H1 (cell line): ENCODE measurements at regions not wholly inside any gene's neighbourhood (a gene's known extent, or its start where the extent isn't known, plus 50 kb on each side); places are given as distances from the start of the nearest gene placed in this dataset.
A peak's percentile ranks its signal among the peaks of the same experiment; 100 is the strongest.

Experiments used
- CTCF ChIA-PET: fragments of 300-600 bp; sonication (Branson Sonifier 250); formaldehyde crosslinking; loops from one replicate; lab custom pipeline; 2021; ENCODE audit not compliant: partially characterized antibody; lab: Charles Lee
- POLR2A ChIA-PET: fragments of 300-600 bp; sonication (Branson Sonifier 250); formaldehyde crosslinking; loops from one replicate; lab custom pipeline; 2021; ENCODE audit warnings: inconsistent platforms; ENCODE audit not compliant: partially characterized antibody; lab: Charles Lee
- DNase-seq, 2 experiments: peaks; one replicate each; pipeline versions ENCODE4 v3.0.0 to v3.0.0-alpha.2; 2010 to 2022; ENCODE audit warnings: low spot score in 2 of 2, low read depth in 1 of 2, mixed read lengths in 1 of 2
- FAIRE-seq: peaks from 2 replicates; lab custom pipeline; 2011; peaks lifted over from hg19 to GRCh38; lab: Jason Lieb, UNC
- H2AFZ ChIP-seq: 2 replicates; pipeline ENCODE4 v1.8.1; 2012; ENCODE audit warnings: low read length, inconsistent platforms
- H2AK5ac ChIP-seq: 2 replicates; pipeline ENCODE4 v1.6.1; 2013; ENCODE audit warnings: low read depth, low read length
- H2BK120ac ChIP-seq: replicated peaks from 2 replicates; pipeline ENCODE3; 2013; ENCODE audit warnings: low read depth, low read length, inconsistent platforms
- H2BK12ac ChIP-seq: 2 replicates; pipeline ENCODE4 v1.6.1; 2013; ENCODE audit warnings: low read depth, low read length
- H2BK15ac ChIP-seq: 2 replicates; pipeline ENCODE4 v1.6.1; 2013; ENCODE audit warnings: low read length
- H2BK20ac ChIP-seq: 2 replicates; pipeline ENCODE4 v1.6.1; 2013; ENCODE audit warnings: low read length
- H2BK5ac ChIP-seq: 2 replicates; pipeline ENCODE4 v1.6.1; 2013; ENCODE audit warnings: low read depth, low read length
- H3K14ac ChIP-seq: 2 replicates; pipeline ENCODE4 v1.6.1; 2013; ENCODE audit warnings: inconsistent platforms; ENCODE audit not compliant: insufficient read length
- H3K18ac ChIP-seq: 2 replicates; pipeline ENCODE4 v1.6.1; 2013; ENCODE audit warnings: low read length; ENCODE audit errors: extremely low read depth
- H3K23ac ChIP-seq: 2 replicates; pipeline ENCODE4 v1.6.1; 2013; ENCODE audit warnings: inconsistent platforms; ENCODE audit not compliant: insufficient read length
- H3K23me2 ChIP-seq: 2 replicates; pipeline ENCODE4 v1.6.1; 2013; ENCODE audit warnings: low read depth, low read length
- H3K27ac ChIP-seq: 2 replicates; pipeline ENCODE4 v1.6.1; 2011; ENCODE audit warnings: low read depth, low read length, inconsistent platforms
- H3K27me3 ChIP-seq, 4 experiments: replicated peaks in 1 of 4; 1 replicate in 1 of 4; 2 replicates in 3 of 4; pipeline versions ENCODE4 v1.6.1 to v1.8.1; 2011 to 2013; ENCODE audit warnings: low read length in 3 of 4, mild to moderate bottlenecking in 3 of 4, inconsistent platforms in 2 of 4, mixed read lengths in 2 of 4, moderate library complexity in 1 of 4; ENCODE audit not compliant: control insufficient read depth in 3 of 4, insufficient read depth in 3 of 4; ENCODE audit errors: extremely low read depth in 1 of 4
- H3K36me3 ChIP-seq, 4 experiments: 2 replicates each; pipeline versions ENCODE4 v1.6.1 to v1.8.1; 2011 to 2013; ENCODE audit warnings: mild to moderate bottlenecking in 4 of 4, low read length in 3 of 4, moderate library complexity in 2 of 4, control low read depth in 1 of 4, inconsistent platforms in 1 of 4; ENCODE audit not compliant: insufficient read depth in 4 of 4, control insufficient read depth in 2 of 4
- H3K4ac ChIP-seq: replicated peaks from 2 replicates; pipeline ENCODE3; 2013; ENCODE audit warnings: low read length, low read depth, mixed read lengths, inconsistent platforms; ENCODE audit not compliant: insufficient read length
- H3K4me1 ChIP-seq, 4 experiments: replicated peaks in 1 of 4; 1 replicate in 1 of 4; 2 replicates in 3 of 4; pipeline versions ENCODE4 v1.6.1 to v1.8.1; 2011 to 2013; ENCODE audit warnings: low read length in 3 of 4, inconsistent platforms in 2 of 4, mixed read lengths in 1 of 4; ENCODE audit not compliant: insufficient read depth in 4 of 4, control insufficient read depth in 3 of 4
- H3K4me2 ChIP-seq, 2 experiments: 2 replicates each; pipeline versions ENCODE4 v1.6.1 to v1.8.1; 2011 to 2013; ENCODE audit warnings: low read depth in 2 of 2, low read length in 2 of 2, control low read depth in 1 of 2, inconsistent platforms in 1 of 2, mild to moderate bottlenecking in 1 of 2; ENCODE audit not compliant: insufficient read depth in 1 of 2
- H3K4me3 ChIP-seq, 4 experiments: fragments of 200-600, 300-600 bp in 1 of 4; sonication (generic), shearing (Covaris generic), sonication (Bioruptor Twin) in 1 of 4; 2 replicates each; pipeline versions ENCODE4 v1.5.1 to v1.8.1; 2011 to 2016; ENCODE audit warnings: low read length in 4 of 4, low read depth in 3 of 4, control low read depth in 2 of 4, inconsistent platforms in 2 of 4, mild to moderate bottlenecking in 2 of 4, mixed read lengths in 1 of 4, moderate library complexity in 1 of 4; ENCODE audit not compliant: insufficient read depth in 2 of 4; ENCODE audit errors: extremely low read depth in 1 of 4
- H3K56ac ChIP-seq: replicated peaks from 2 replicates; pipeline ENCODE3; 2013; ENCODE audit warnings: low read depth, mild to moderate bottlenecking, mixed read lengths, low read length, inconsistent platforms; ENCODE audit not compliant: insufficient read length
- H3K79me1 ChIP-seq: 2 replicates; pipeline ENCODE4 v1.6.1; 2013; ENCODE audit warnings: low read depth, low read length, control low read depth
- H3K79me2 ChIP-seq, 2 experiments: 2 replicates each; pipeline versions ENCODE4 v1.6.1 to v1.8.1; 2012 to 2013; ENCODE audit warnings: low read length in 2 of 2, mild to moderate bottlenecking in 2 of 2, inconsistent platforms in 1 of 2; ENCODE audit not compliant: insufficient read depth in 2 of 2, control insufficient read depth in 1 of 2
- H3K9ac ChIP-seq, 4 experiments: replicated peaks in 1 of 4; 1 replicate in 1 of 4; 2 replicates in 3 of 4; pipeline versions ENCODE4 v1.6.1 to v1.8.1; 2011 to 2013; ENCODE audit warnings: low read depth in 3 of 4, low read length in 3 of 4, control low read depth in 2 of 4, mild to moderate bottlenecking in 2 of 4, moderate library complexity in 2 of 4, inconsistent platforms in 1 of 4; ENCODE audit errors: extremely low read depth in 1 of 4
- H3K9me3 ChIP-seq, 2 experiments: 2 replicates each; pipeline versions ENCODE4 v1.6.1 to v1.8.1; 2012 to 2013; ENCODE audit warnings: mild to moderate bottlenecking in 2 of 2, moderate library complexity in 2 of 2, control low read depth in 1 of 2, inconsistent platforms in 1 of 2, low read depth in 1 of 2, low read length in 1 of 2, mixed read lengths in 1 of 2; ENCODE audit not compliant: insufficient read depth in 2 of 2
- H4K20me1 ChIP-seq, 2 experiments: replicated peaks in 1 of 2; 2 replicates each; pipeline versions ENCODE3 to v1.8.1; 2011 to 2013; ENCODE audit warnings: inconsistent platforms in 2 of 2, low read length in 2 of 2, mild to moderate bottlenecking in 1 of 2; ENCODE audit not compliant: insufficient read depth in 2 of 2, control insufficient read depth in 1 of 2
- H4K5ac ChIP-seq: 2 replicates; pipeline ENCODE4 v1.6.1; 2013; ENCODE audit warnings: low read length, low read depth, mixed read lengths, inconsistent platforms; ENCODE audit not compliant: insufficient read length
- H4K8ac ChIP-seq: 2 replicates; pipeline ENCODE4 v1.8.0; 2013; ENCODE audit warnings: mild to moderate bottlenecking, moderate library complexity, low read length, inconsistent platforms; ENCODE audit not compliant: insufficient read depth; ENCODE audit errors: extremely low read depth
- H4K91ac ChIP-seq: replicated peaks from 2 replicates; pipeline ENCODE3; 2013; ENCODE audit warnings: low read length, mixed read lengths, inconsistent platforms; ENCODE audit not compliant: insufficient read length
- CTCF ChIP-seq, 3 experiments: IDR thresholded peaks; 1 replicate in 2 of 3; 2 replicates in 1 of 3; pipeline versions ENCODE4 v1.5.1 to v1.6.1; 2011; ENCODE audit warnings: low read length in 3 of 3, mild to moderate bottlenecking in 3 of 3, inconsistent platforms in 2 of 3, low read depth in 1 of 3, moderate library complexity in 1 of 3; ENCODE audit not compliant: insufficient read depth in 1 of 3; ENCODE audit errors: control extremely low read depth in 1 of 3
- EZH2 ChIP-seq: fragments of 200-600 bp; sonication (generic); IDR thresholded peaks from 2 replicates; pipeline ENCODE4 v1.7.1; 2012; ENCODE audit warnings: low read depth, mild to moderate bottlenecking, moderate library complexity, low read length, inconsistent platforms; ENCODE audit not compliant: severe bottlenecking
- WGBS, 2 experiments: shearing (Covaris generic) in 1 of 2; methylation state at CpG; one replicate each; pipeline versions ENCODE4 v1.1.6 to v1.1.7; 2013 to 2015; ENCODE audit warnings: low lambda C conversion rate in 2 of 2, mixed read lengths in 2 of 2, inconsistent platforms in 1 of 2, low coverage in 1 of 2, missing lambda C conversion rate in 1 of 2; ENCODE audit not compliant: insufficient replicate concordance in 2 of 2, insufficient coverage in 1 of 2, insufficient read length in 1 of 2; ENCODE audit errors: extremely low coverage in 1 of 2, missing lambda C conversion rate in 1 of 2; 5-methylcytosine and 5-hydroxymethylcytosine counted together

GRCh38 chr9:25224309-25224708, 453.9 kb downstream of the TUSC1 start:
- Histone ChIP-seq H2BK12ac (no peak overlapping the region), H3K27me3 (no peaks in the 10 kb centered on the region), H2AFZ (no peak overlapping the region), H3K4ac (no peak overlapping the region), H3K4me1 (peaks cover 0 to 8% (median 0%) of the 10 kb centered on the region in 4 experiments; a peak in 4 of 7 replicates), H2AK5ac (no peak overlapping the region), H2BK120ac (no peak overlapping the region), H2BK20ac (no peak overlapping the region), H3K23me2 (no peaks in the 10 kb centered on the region), H3K4me2 (no peak overlapping the region), H3K9ac (no peak overlapping the region), H3K79me2 (no peaks in the 10 kb centered on the region), H3K4me3 (no peak overlapping the region), H3K79me1 (no peaks in the 10 kb centered on the region), H3K9me3 (no peaks in the 10 kb centered on the region; a peak in 1 of 4 replicates), H3K56ac (no peak overlapping the region), H4K5ac (no peak overlapping the region), H3K23ac (no peak overlapping the region), H4K91ac (no peak overlapping the region), H2BK5ac (no peak overlapping the region), H2BK15ac (no peak overlapping the region), H3K36me3 (no peaks in the 10 kb centered on the region), H3K14ac (no peak overlapping the region), H3K18ac (no peak overlapping the region), H4K20me1 (no peaks in the 10 kb centered on the region), H4K8ac (no peak overlapping the region), H3K27ac (no peak overlapping the region)
- DNase-seq: no peak
- no peak for FAIRE-seq
- CTCF ChIA-PET: no interaction called here
- WGBS, 2 experiments: 97% methylated on average over 2 of the region's 2 CpGs; no CpG with 5 or more reads in 1 of the 2 experiments
- TF ChIP-seq EZH2 (no peak), CTCF (IDR thresholded peaks at IDR 0.05; ENCODE audit: control extremely low read depth in 1 of 3, insufficient read depth in 1 of 3, low read depth in 1 of 3, low read length in 3 of 3) (peak in 1 of 3 experiments; percentile 20; a peak in 1 of 4 replicates)
- POLR2A ChIA-PET: no interaction called here
